Activated CD8-positive, alpha-beta T cell treated with anti-CD3 and anti-CD28 coated beads for 36 hours (primary cell): ENCODE measurements at regions not wholly inside any gene's neighbourhood (a gene's known extent, or its start where the extent isn't known, plus 50 kb on each side); places are given as distances from the start of the nearest gene placed in this dataset.

Experiments used
- ATAC-seq: fragments of 200-7000 bp; cut with Tn5 transposase; one replicate; pipeline ENCODE4 v1.10.0; 2021; ENCODE audit warnings: mild to moderate bottlenecking, moderate library complexity
- CTCF ChIA-PET: fragments of 350-600 bp; sonication (Branson Sonifier 250); formaldehyde crosslinking; loops from one replicate; lab custom pipeline; 2021; ENCODE audit warnings: antibody characterized with exemption; lab: Charles Lee
- POLR2A ChIA-PET: fragments of 350-600 bp; sonication (Branson Sonifier 250); formaldehyde crosslinking; loops from one replicate; lab custom pipeline; 2021; ENCODE audit warnings: antibody characterized with exemption; lab: Charles Lee
- DNase-seq: peaks from one replicate; pipeline ENCODE4 v3.0.0-alpha.2; 2020
- H3K27ac Mint-ChIP-seq: one replicate; pipeline ENCODE4 v1.8.0; 2021; ENCODE audit warnings: mild to moderate bottlenecking, mixed read lengths
- H3K27me3 Mint-ChIP-seq: one replicate; pipeline ENCODE4 v1.8.0; 2021; ENCODE audit warnings: mixed read lengths
- H3K36me3 Mint-ChIP-seq: one replicate; pipeline ENCODE4 v1.8.0; 2021; ENCODE audit warnings: low read depth, mixed read lengths
- H3K4me1 Mint-ChIP-seq: one replicate; pipeline ENCODE4 v1.8.0; 2021; ENCODE audit warnings: low read depth, mixed read lengths
- H3K4me3 Mint-ChIP-seq: one replicate; pipeline ENCODE4 v1.8.0; 2021; ENCODE audit warnings: mild to moderate bottlenecking, moderate library complexity, mixed read lengths
- H3K9me3 Mint-ChIP-seq: one replicate; pipeline ENCODE4 v1.8.0; 2021; ENCODE audit warnings: mixed read lengths
- CTCF ChIP-seq: fragments of 200-600 bp; IDR thresholded peaks from one replicate; pipeline ENCODE4 v1.8.0; 2022; ENCODE audit warnings: antibody characterized with exemption, mild to moderate bottlenecking
- intact Hi-C: fragments of 100-400 bp; cut with micrococcal nuclease; formaldehyde crosslinking; loops from one replicate; pipeline ENCODE4 v1.10.0; 2022

- intact Hi-C loops, result no loop called here
- Mint-ChIP-seq H3K27ac (no peak overlapping the region), H3K9me3 (no peaks in the 10 kb centered on the region)
Measured at GRCh38 chr5:2851895-2852294, 100.4 kb upstream of the IRX2 start.

GRCh38 chr5:2849429-2849828, 98.0 kb upstream of the IRX2 start:
- Mint-ChIP-seq H3K36me3 (no peaks in the 10 kb centered on the region), H3K27me3 (no peaks in the 10 kb centered on the region)
- intact Hi-C loops, result no loop called here

More at GRCh38 chr5:2851895-2852294, 100.4 kb upstream of the IRX2 start:
- ChIA-PET POLR2A (no interaction called here), CTCF (no interaction called here)
- ATAC-seq (no peak), DNase-seq (no peak)
- no peaks in the 10 kb centered on the region for H3K27me3 Mint-ChIP-seq
- no peak for TF ChIP-seq CTCF
- no peaks in the 10 kb centered on the region for H3K36me3 Mint-ChIP-seq
- no peak overlapping the region for H3K4me3 Mint-ChIP-seq
- no peaks in the 10 kb centered on the region for H3K4me1 Mint-ChIP-seq

GRCh38 chr5:2848619-2849018, 97.1 kb upstream of the IRX2 start:
- no peaks in the 10 kb centered on the region for H3K9me3 Mint-ChIP-seq
- no peak for DNase-seq
- no peak for TF ChIP-seq CTCF
- ChIA-PET POLR2A (no interaction called here), CTCF (no interaction called here)
- H3K27ac Mint-ChIP-seq, result no peak overlapping the region
- H3K36me3 Mint-ChIP-seq, result no peaks in the 10 kb centered on the region
- H3K27me3 Mint-ChIP-seq, result no peaks in the 10 kb centered on the region
- H3K4me1 Mint-ChIP-seq, result no peaks in the 10 kb centered on the region
- intact Hi-C loops, result no loop called here
- ATAC-seq, result no peak
- H3K4me3 Mint-ChIP-seq, result no peak overlapping the region

More at GRCh38 chr5:2849429-2849828, 98.0 kb upstream of the IRX2 start:
- no peak for ATAC-seq
- CTCF ChIA-PET, result no interaction called here
- H3K9me3 Mint-ChIP-seq, result no peaks in the 10 kb centered on the region
- H3K27ac Mint-ChIP-seq, result no peak overlapping the region
- DNase-seq, result no peak
- POLR2A ChIA-PET, result no interaction called here
- no peak overlapping the region for H3K4me3 Mint-ChIP-seq
- no peaks in the 10 kb centered on the region for H3K4me1 Mint-ChIP-seq
- no peak for TF ChIP-seq CTCF

- intact Hi-C loops, result no loop called here
- Mint-ChIP-seq H3K4me1 (no peaks in the 10 kb centered on the region), H3K9me3 (no peaks in the 10 kb centered on the region), H3K4me3 (no peak overlapping the region), H3K27me3 (no peaks in the 10 kb centered on the region), H3K27ac (no peak overlapping the region), H3K36me3 (no peaks in the 10 kb centered on the region)
- ATAC-seq, result no peak
- CTCF ChIA-PET, result no interaction called here
- no peak for TF ChIP-seq CTCF
- no peak for DNase-seq
- POLR2A ChIA-PET, result no interaction called here
Measured at GRCh38 chr5:2847608-2848007, 96.1 kb upstream of the IRX2 start.

- intact Hi-C loops, result no loop called here
- H3K27ac Mint-ChIP-seq, result no peak overlapping the region
- DNase-seq (no peak), ATAC-seq (no peak)
- no peaks in the 10 kb centered on the region for H3K4me1 Mint-ChIP-seq
- no peaks in the 10 kb centered on the region for H3K9me3 Mint-ChIP-seq
- no peaks in the 10 kb centered on the region for H3K36me3 Mint-ChIP-seq
- TF ChIP-seq CTCF, result no peak
- CTCF ChIA-PET, result no interaction called here
- no peaks in the 10 kb centered on the region for H3K27me3 Mint-ChIP-seq
- POLR2A ChIA-PET, result interaction anchor here (0.7 kb wide), 1 partner anchor 18 kb away, joined by 3 read pairs; no protein-coding TSS in a partner anchor
- H3K4me3 Mint-ChIP-seq, result no peak overlapping the region
Measured at GRCh38 chr5:2841208-2841607, 89.7 kb upstream of the IRX2 start.
